ENCODE measurements at regions not wholly inside any gene's neighbourhood (a gene's known extent, or its start where the extent isn't known, plus 50 kb on each side); places are given as distances from the start of the nearest gene placed in this dataset.

- Mint-ChIP-seq H3K36me3 (ENCODE audit: insufficient read depth, unreplicated experiment) (no peaks in the 10 kb centered on the region), H3K4me1 (ENCODE audit: low read depth, unreplicated experiment) (no peaks in the 10 kb centered on the region), H3K27ac (ENCODE audit: unreplicated experiment) (no peak overlapping the region), H3K4me3 (ENCODE audit: unreplicated experiment) (no peak overlapping the region), H3K9me3 (ENCODE audit: unreplicated experiment) (peaks cover 10% of the 10 kb centered on the region), H3K27me3 (ENCODE audit: insufficient read depth, unreplicated experiment) (peaks cover 3% of the 10 kb centered on the region)
- Histone ChIP-seq H3K4me1 (no peaks in the 10 kb centered on the region), H3K9me3 (no peaks in the 10 kb centered on the region), H3K27me3 (replicated peaks; ENCODE audit: control insufficient read depth, insufficient read depth, low read length) (no peaks in the 10 kb centered on the region), H3K4me3 (ENCODE audit: low read depth, low read length) (no peak overlapping the region), H3K36me3 (ENCODE audit: control insufficient read depth, insufficient read depth, low read length) (no peaks in the 10 kb centered on the region)
- no TSS peak for BruUV-seq (replicated peaks)
- DNase-seq, result no peak
- TF ChIP-seq CTCF (IDR thresholded peaks at IDR 0.05; ENCODE audit: insufficient read depth in 1 of 2, low read depth in 1 of 2, low read length in 1 of 2, severe bottlenecking in 1 of 2, unreplicated experiment in 1 of 2), result no peak
- ChIA-PET POLR2A (no interaction called here), CTCF (no interaction called here)
- intact Hi-C loops (cut with micrococcal nuclease; ENCODE audit: unreplicated experiment), result no loop called here
These were observed 120.9 kb upstream of the NAMPT start for GRCh38 chr7:106405697-106406141.

- Histone ChIP-seq H3K9me3 (no peaks in the 10 kb centered on the region), H3K36me3 (ENCODE audit: control insufficient read depth, insufficient read depth, low read length) (no peaks in the 10 kb centered on the region), H3K27me3 (replicated peaks; ENCODE audit: control insufficient read depth, insufficient read depth, low read length) (no peaks in the 10 kb centered on the region; the same call in 1 of the 2 replicates), H3K4me1 (no peaks in the 10 kb centered on the region), H3K4me3 (ENCODE audit: low read depth, low read length) (no peak overlapping the region)
- H3K27me3 Mint-ChIP-seq (ENCODE audit: insufficient read depth, unreplicated experiment), result peaks cover 7% of the 10 kb centered on the region
- POLR2A ChIA-PET, result no interaction called here
- no peak for DNase-seq
- no peak overlapping the region for H3K4me3 Mint-ChIP-seq (ENCODE audit: unreplicated experiment)
- no TSS peak for BruUV-seq (replicated peaks)
- H3K9me3 Mint-ChIP-seq (ENCODE audit: unreplicated experiment), result peaks cover 10% of the 10 kb centered on the region
- H3K27ac Mint-ChIP-seq (ENCODE audit: unreplicated experiment), result no peak overlapping the region
- CTCF ChIA-PET, result no interaction called here
- H3K36me3 Mint-ChIP-seq (ENCODE audit: insufficient read depth, unreplicated experiment), result no peaks in the 10 kb centered on the region
- TF ChIP-seq CTCF (IDR thresholded peaks at IDR 0.05; ENCODE audit: insufficient read depth in 1 of 2, low read depth in 1 of 2, low read length in 1 of 2, severe bottlenecking in 1 of 2, unreplicated experiment in 1 of 2), result no peak
- intact Hi-C loops (cut with micrococcal nuclease; ENCODE audit: unreplicated experiment), result no loop called here
- H3K4me1 Mint-ChIP-seq (ENCODE audit: low read depth, unreplicated experiment), result no peaks in the 10 kb centered on the region
These were observed 118.1 kb upstream of the NAMPT start for GRCh38 chr7:106402898-106403297.

- H3K36me3 ChIP-seq (ENCODE audit: control insufficient read depth, insufficient read depth, low read length), result no peaks in the 10 kb centered on the region
- no peaks in the 10 kb centered on the region; the same call in 1 of the 2 replicates for H3K27me3 ChIP-seq (replicated peaks; ENCODE audit: control insufficient read depth, insufficient read depth, low read length)
- Mint-ChIP-seq H3K4me1 (ENCODE audit: low read depth, unreplicated experiment) (no peaks in the 10 kb centered on the region), H3K27me3 (ENCODE audit: insufficient read depth, unreplicated experiment) (peaks cover 7% of the 10 kb centered on the region), H3K27ac (ENCODE audit: unreplicated experiment) (no peak overlapping the region), H3K4me3 (ENCODE audit: unreplicated experiment) (no peak overlapping the region), H3K9me3 (ENCODE audit: unreplicated experiment) (peaks cover 11% of the 10 kb centered on the region), H3K36me3 (ENCODE audit: insufficient read depth, unreplicated experiment) (no peaks in the 10 kb centered on the region)
- CTCF ChIA-PET, result no interaction called here
- POLR2A ChIA-PET, result no interaction called here
- BruUV-seq (replicated peaks), result no TSS peak
- H3K9me3 ChIP-seq, result no peaks in the 10 kb centered on the region
- no peaks in the 10 kb centered on the region for H3K4me1 ChIP-seq
- intact Hi-C loops (cut with micrococcal nuclease; ENCODE audit: unreplicated experiment), result no loop called here
- DNase-seq, result no peak
- no peak overlapping the region for H3K4me3 ChIP-seq (ENCODE audit: low read depth, low read length)
- TF ChIP-seq CTCF (IDR thresholded peaks at IDR 0.05; ENCODE audit: insufficient read depth in 1 of 2, low read depth in 1 of 2, low read length in 1 of 2, severe bottlenecking in 1 of 2, unreplicated experiment in 1 of 2), result no peak
These were observed 116.1 kb upstream of the NAMPT start for GRCh38 chr7:106400923-106401322.

Measured in Caco-2 (cell line).